ENCODE measurements at regions not wholly inside any gene's neighbourhood (a gene's known extent, or its start where the extent isn't known, plus 50 kb on each side); places are given as distances from the start of the nearest gene placed in this dataset.

- no peak for TF ChIP-seq ZNF140 (tag by site-specific recombination; IDR thresholded peaks at IDR 0.05)
- no peak for TF ChIP-seq ZBTB11 (tag by site-specific recombination; conservative IDR thresholded peaks at IDR 0.05; ENCODE audit: low read depth)
- TF ChIP-seq ZSCAN18 (tag by site-specific recombination; IDR thresholded peaks at IDR 0.05), result no peak
- no peak for TF ChIP-seq ZNF501 (tag by site-specific recombination; IDR thresholded peaks at IDR 0.05)
- no peak for TF ChIP-seq CTCF (tag by site-specific recombination; IDR thresholded peaks at IDR 0.05)
- TF ChIP-seq ZNF596 (tag by site-specific recombination; IDR thresholded peaks at IDR 0.05), result no peak
- no peak for TF ChIP-seq ZNF513 (tag by site-specific recombination; IDR thresholded peaks at IDR 0.05)
- no peak for TF ChIP-seq ZNF768 (tag by site-specific recombination; IDR thresholded peaks at IDR 0.05)
- no peak for TF ChIP-seq HOXA7 (CRISPR knock-in tag; IDR thresholded peaks at IDR 0.05; ENCODE audit: borderline replicate concordance)
- TF ChIP-seq ZNF280C (tag by site-specific recombination; IDR thresholded peaks at IDR 0.05), result no peak
- no peak for TF ChIP-seq ZNF121 (tag by site-specific recombination; IDR thresholded peaks at IDR 0.05)
Observed at GRCh38 chr4:187714957-187715356, 280.6 kb upstream of the ZFP42 start.

All from HEK293 (cell line).